T-helper 1 cell treated with Interleukin-12 subunit alpha and Interleukin-12 subunit beta and Interleukin-4 antibody, amounts not matched to agents 30 ng/mL and 1 ng/mL, for 36 hours (primary cell): ENCODE measurements at regions not wholly inside any gene's neighbourhood (a gene's known extent, or its start where the extent isn't known, plus 50 kb on each side); places are given as distances from the start of the nearest gene placed in this dataset.
"Not testable (repeated sequence)": the region's sequence is repeated elsewhere in the genome, so short reads cannot be mapped to it uniquely, and the experiment has no call there.

Experiments
- intact Hi-C: fragments of 100-400 bp; cut with micrococcal nuclease; formaldehyde crosslinking; loops from one replicate; pipeline ENCODE4 v1.15.1; 2024

- intact Hi-C loops: no loop called here
Observed at GRCh38 chrX:64853424-64853823, 122.8 kb downstream of the ZC4H2 start.

GRCh38 chrX:64850371-64851082 is 125.7 kb downstream of the ZC4H2 start:
- intact Hi-C loops: loop anchor here (2.0 kb wide), 1 partner anchor 16 kb away; no protein-coding TSS in a partner anchor

- intact Hi-C loops: no loop called here
Observed at GRCh38 chrX:64843224-64843623, 133.0 kb downstream of the ZC4H2 start.

- intact Hi-C loops: no loop called here
Observed at GRCh38 chrX:64842492-64842891, 133.8 kb downstream of the ZC4H2 start.

GRCh38 chrX:64805683-64806082 is 170.6 kb downstream of the ZC4H2 start:
- intact Hi-C loops: no loop called here

GRCh38 chrX:64792598-64793337 is 183.5 kb downstream of the ZC4H2 start:
- intact Hi-C loops: no loop called here

DNA sequence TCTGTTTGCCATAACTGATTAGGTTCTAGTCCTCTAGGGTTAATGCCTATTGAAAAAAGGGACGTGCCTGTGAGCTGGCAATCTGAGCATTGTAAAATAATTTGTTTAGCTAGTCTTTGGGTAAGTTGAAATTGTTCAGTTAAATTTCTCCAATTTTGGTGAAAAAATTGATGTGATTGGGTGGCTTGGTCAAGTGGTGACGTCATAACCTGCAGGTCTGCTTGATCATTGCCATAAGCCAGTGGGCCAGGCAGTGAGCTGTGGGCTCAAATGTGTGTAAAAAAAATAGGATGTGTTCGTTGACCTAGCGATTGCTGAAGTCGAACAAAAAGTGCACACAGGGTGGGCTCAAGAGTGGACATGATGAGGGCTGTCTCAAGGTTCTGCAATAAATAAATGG is 193.3 kb downstream of the ZC4H2 start:
- intact Hi-C loops: no loop called here

DNA sequence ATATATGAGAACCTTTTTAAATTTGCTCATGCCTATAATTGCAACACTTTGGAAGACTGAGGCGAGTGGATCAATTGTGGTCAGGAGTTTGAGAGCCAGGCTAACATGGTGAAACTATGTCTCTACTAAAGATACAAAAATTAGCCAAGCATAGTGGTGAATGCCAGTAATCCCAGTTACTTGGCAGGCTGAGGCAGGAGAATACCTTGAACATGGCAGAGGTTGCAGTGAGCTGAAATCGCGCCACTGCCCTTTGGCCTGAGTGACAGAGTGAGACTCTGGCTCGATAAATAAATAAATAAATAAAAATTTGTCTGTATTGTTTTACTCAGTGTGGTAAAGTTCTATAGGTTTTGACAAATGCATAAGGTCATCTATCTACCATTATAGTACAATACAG is 218.2 kb downstream of the ZC4H2 start:
- intact Hi-C loops: no loop called here

- intact Hi-C loops: no loop called here
Observed at GRCh38 chrX:64739792-64740378, 236.4 kb downstream of the ZC4H2 start.

- intact Hi-C loops: no loop called here
Observed at GRCh38 chrX:64698317-64698716, 277.9 kb downstream of the ZC4H2 start.

GRCh38 chrX:64695372-64695771 is 280.9 kb downstream of the ZC4H2 start:
- intact Hi-C loops: not testable (repeated sequence)

DNA sequence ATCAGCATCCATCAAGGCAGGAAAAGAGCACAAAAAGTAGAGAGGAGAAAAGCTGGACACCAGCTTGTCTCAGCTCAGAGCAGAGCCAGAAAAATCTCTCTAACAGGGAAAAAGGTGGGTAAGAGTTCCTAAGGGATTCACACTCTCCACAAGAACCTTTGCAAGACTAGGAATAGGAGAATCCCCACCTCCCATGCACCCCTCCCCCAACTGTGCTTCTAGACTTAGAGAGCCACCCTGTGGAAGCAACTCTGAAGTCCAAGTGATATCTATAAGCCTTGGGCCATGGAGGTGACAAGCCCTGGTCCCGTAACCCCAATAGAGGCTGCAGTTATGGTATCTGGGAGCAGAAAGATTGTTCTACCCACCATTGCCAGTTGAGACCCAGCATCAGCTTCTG is 267.6 kb upstream of the MTMR8 start:
- intact Hi-C loops: no loop called here

- intact Hi-C loops: not testable (repeated sequence)
Observed at GRCh38 chrX:64657229-64657628, 262.0 kb upstream of the MTMR8 start.

GRCh38 chrX:64642482-64642881 is 247.2 kb upstream of the MTMR8 start:
- intact Hi-C loops: loop anchor here (5.0 kb wide), 1 partner anchor 250 kb away; no protein-coding TSS in a partner anchor
